Mesothelial cell of epicardium (in vitro differentiated cells): ENCODE measurements at regions not wholly inside any gene's neighbourhood (a gene's known extent, or its start where the extent isn't known, plus 50 kb on each side); places are given as distances from the start of the nearest gene placed in this dataset.

Experiments used
- DNase-seq, 2 experiments: peaks; one replicate each; pipeline ENCODE4 v3.0.0; 2021; ENCODE audit warnings: low spot score in 2 of 2; ENCODE audit not compliant: unreplicated experiment in 2 of 2
- H3K27ac Mint-ChIP-seq: 2 replicates; pipeline ENCODE4 v1.8.0; 2021; ENCODE audit warnings: mixed read lengths
- H3K27me3 Mint-ChIP-seq: 2 replicates; pipeline ENCODE4 v1.8.0; 2021; ENCODE audit warnings: low read depth, mixed read lengths
- H3K36me3 Mint-ChIP-seq: 2 replicates; pipeline ENCODE4 v1.8.0; 2021; ENCODE audit warnings: mixed read lengths
- H3K4me1 Mint-ChIP-seq: 2 replicates; pipeline ENCODE4 v1.8.0; 2021; ENCODE audit warnings: mixed read lengths
- H3K4me3 Mint-ChIP-seq: 2 replicates; pipeline ENCODE4 v1.8.0; 2021; ENCODE audit warnings: mild to moderate bottlenecking, moderate library complexity, mixed read lengths
- H3K9me3 Mint-ChIP-seq: 2 replicates; pipeline ENCODE4 v1.8.0; 2021; ENCODE audit warnings: mixed read lengths
- CTCF ChIP-seq: fragments of 200-600 bp; sonication (generic); IDR thresholded peaks from one replicate; pipeline ENCODE4 v1.5.0; 2021; ENCODE audit warnings: antibody characterized with exemption; ENCODE audit not compliant: unreplicated experiment

DNA sequence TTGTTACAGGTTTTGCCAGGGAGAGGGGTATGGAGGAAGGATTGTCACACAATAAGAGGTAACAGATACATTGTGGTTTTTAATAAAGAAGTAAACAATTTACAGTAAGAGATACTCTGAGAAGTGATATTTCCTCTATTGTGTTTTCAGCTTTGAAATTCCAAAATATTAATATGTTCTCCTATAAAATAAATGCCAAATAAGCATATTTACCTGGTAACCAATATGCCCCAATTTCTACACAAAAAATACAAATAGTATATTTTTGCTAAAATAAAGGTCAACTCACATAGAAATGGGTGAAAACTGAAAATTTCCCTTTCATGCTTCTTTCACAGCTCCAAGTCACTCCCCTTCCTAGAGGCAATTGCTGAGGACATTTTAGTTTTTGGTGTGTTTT lies 437.4 kb upstream of the UBE2E2 start:
- TF ChIP-seq CTCF = no peak
- peaks cover 4% of the 10 kb centered on the region for H3K27me3 Mint-ChIP-seq
- no peak overlapping the region for H3K27ac Mint-ChIP-seq
- H3K36me3 Mint-ChIP-seq = no peaks in the 10 kb centered on the region
- no peak overlapping the region for H3K4me3 Mint-ChIP-seq
- H3K4me1 Mint-ChIP-seq = no peaks in the 10 kb centered on the region
- DNase-seq = no peak
- peaks cover 24% of the 10 kb centered on the region for H3K9me3 Mint-ChIP-seq

DNA sequence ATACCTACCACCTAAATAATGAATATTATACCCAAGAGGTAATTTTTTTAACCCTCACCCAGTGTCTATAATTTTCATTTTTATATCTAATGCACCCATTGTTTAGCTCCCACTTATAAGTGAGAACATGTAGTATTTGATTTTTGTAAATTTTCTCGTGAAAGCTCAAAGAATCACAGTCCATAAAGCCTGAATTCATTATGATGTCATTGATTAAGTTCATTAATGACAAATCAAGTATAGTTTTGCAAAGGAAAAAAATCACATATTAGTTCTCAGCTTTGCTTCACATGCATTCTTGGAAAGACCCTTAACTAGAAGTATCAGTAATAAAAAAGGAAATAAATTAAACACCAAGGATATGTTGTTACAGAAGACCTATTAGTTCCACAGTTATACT lies 425.3 kb upstream of the UBE2E2 start:
- TF ChIP-seq CTCF = no peak
- no peak overlapping the region for H3K4me3 Mint-ChIP-seq
- no peak for DNase-seq
- H3K9me3 Mint-ChIP-seq = peaks cover 11% of the 10 kb centered on the region
- H3K4me1 Mint-ChIP-seq = no peaks in the 10 kb centered on the region
- H3K27ac Mint-ChIP-seq = no peak overlapping the region
- no peaks in the 10 kb centered on the region for H3K27me3 Mint-ChIP-seq
- no peaks in the 10 kb centered on the region for H3K36me3 Mint-ChIP-seq

DNA sequence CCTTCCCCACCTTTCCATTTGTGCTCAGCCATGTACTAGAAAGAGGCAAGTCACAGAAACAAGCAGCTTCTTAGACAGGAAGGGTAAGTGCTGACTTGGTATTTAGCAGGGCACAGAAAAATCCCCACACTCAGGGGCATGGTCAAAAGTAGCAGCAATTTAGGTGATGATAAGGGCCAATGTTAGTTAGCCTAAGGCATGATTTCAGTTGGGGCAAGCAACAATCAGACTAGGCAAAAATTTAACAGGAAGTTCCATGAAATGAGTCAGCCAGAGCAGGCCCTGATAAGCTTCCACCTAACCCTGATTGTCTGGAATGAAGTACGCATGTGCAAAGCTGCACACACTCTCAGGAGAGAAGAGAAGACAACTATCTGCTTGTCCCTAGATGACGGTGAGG lies 423.4 kb upstream of the UBE2E2 start:
- no peaks in the 10 kb centered on the region for H3K27me3 Mint-ChIP-seq
- no peak for DNase-seq
- H3K4me3 Mint-ChIP-seq = no peak overlapping the region
- H3K4me1 Mint-ChIP-seq = no peaks in the 10 kb centered on the region
- peaks cover 25% of the 10 kb centered on the region for H3K9me3 Mint-ChIP-seq
- no peak for TF ChIP-seq CTCF
- H3K36me3 Mint-ChIP-seq = no peaks in the 10 kb centered on the region
- no peak overlapping the region for H3K27ac Mint-ChIP-seq

GRCh38 chr3:22792533-22792932 lies 410.6 kb upstream of the UBE2E2 start:
- no peaks in the 10 kb centered on the region for H3K4me1 Mint-ChIP-seq

GRCh38 chr3:22795917-22796316 lies 407.2 kb upstream of the UBE2E2 start:
- H3K27me3 Mint-ChIP-seq = no peaks in the 10 kb centered on the region
- no peaks in the 10 kb centered on the region for H3K9me3 Mint-ChIP-seq
- DNase-seq = no peak
- H3K36me3 Mint-ChIP-seq = no peaks in the 10 kb centered on the region
- H3K4me1 Mint-ChIP-seq = no peaks in the 10 kb centered on the region
- no peak overlapping the region for H3K4me3 Mint-ChIP-seq
- no peak for TF ChIP-seq CTCF
- no peak overlapping the region for H3K27ac Mint-ChIP-seq

More at GRCh38 chr3:22792533-22792932, 410.6 kb upstream of the UBE2E2 start:
- TF ChIP-seq CTCF = no peak
- H3K27ac Mint-ChIP-seq = no peak overlapping the region
- no peak for DNase-seq
- no peak overlapping the region for H3K4me3 Mint-ChIP-seq
- H3K9me3 Mint-ChIP-seq = peaks cover 4% of the 10 kb centered on the region
- H3K27me3 Mint-ChIP-seq = no peaks in the 10 kb centered on the region
- no peaks in the 10 kb centered on the region for H3K36me3 Mint-ChIP-seq

DNA sequence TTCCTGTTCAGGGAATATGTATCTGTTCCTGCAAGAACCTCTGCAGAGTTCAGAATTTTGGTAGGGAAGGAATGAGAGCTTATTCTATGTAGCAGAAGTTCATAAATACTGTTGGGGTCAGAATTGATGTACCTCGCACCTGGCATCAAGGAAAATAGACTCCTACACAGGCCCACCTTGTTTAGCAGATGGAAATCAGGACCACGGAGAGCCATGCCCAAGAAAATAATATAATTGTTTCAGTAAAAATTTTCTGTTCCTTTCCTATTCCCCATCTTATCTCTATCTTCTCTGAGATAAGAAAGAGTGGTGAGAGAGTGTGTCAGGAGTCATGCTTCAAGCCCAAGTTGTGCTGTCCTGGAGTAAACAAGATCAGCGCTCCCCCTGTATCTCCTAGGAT lies 404.7 kb upstream of the UBE2E2 start:
- Mint-ChIP-seq H3K27me3 (no peaks in the 10 kb centered on the region), H3K4me1 (no peaks in the 10 kb centered on the region), H3K27ac (no peak overlapping the region), H3K9me3 (no peaks in the 10 kb centered on the region), H3K36me3 (no peaks in the 10 kb centered on the region), H3K4me3 (no peak overlapping the region)
- no peak for DNase-seq
- TF ChIP-seq CTCF = no peak
